ENCODE measurements at regions not wholly inside any gene's neighbourhood (a gene's known extent, or its start where the extent isn't known, plus 50 kb on each side); places are given as distances from the start of the nearest gene placed in this dataset.

- CTCF ChIA-PET = no interaction called here
- TF ChIP-seq CTCF (conservative IDR thresholded peaks at IDR 0.05; ENCODE audit: low read depth) = no peak
- DNase-seq (ENCODE audit: low spot score) = no peak
- POLR2A ChIA-PET (ENCODE audit: low non-redundant PET) = no interaction called here
- no peak overlapping the region for H3K27ac ChIP-seq
Observed at GRCh38 chr2:49861821-49862220, 707.5 kb upstream of the FSHR start.

- TF ChIP-seq CTCF (conservative IDR thresholded peaks at IDR 0.05; ENCODE audit: low read depth) = no peak
- no peak for DNase-seq (ENCODE audit: low spot score)
- ChIA-PET POLR2A (ENCODE audit: low non-redundant PET) (no interaction called here), CTCF (interaction anchor here (0.6 kb wide), 1 partner anchor 1954 kb away, joined by 3 read pairs; no protein-coding TSS in a partner anchor)
- H3K27ac ChIP-seq = no peak overlapping the region
Observed at GRCh38 chr2:49860834-49861233, 706.5 kb upstream of the FSHR start.

GRCh38 chr2:49860170-49860569 is 705.9 kb upstream of the FSHR start:
- H3K27ac ChIP-seq = no peak overlapping the region
- CTCF ChIA-PET = interaction anchor here (0.6 kb wide), 1 partner anchor 1953 kb away, joined by 3 read pairs; no protein-coding TSS in a partner anchor
- no peak for TF ChIP-seq CTCF (conservative IDR thresholded peaks at IDR 0.05; ENCODE audit: low read depth)
- POLR2A ChIA-PET (ENCODE audit: low non-redundant PET) = no interaction called here
- DNase-seq (ENCODE audit: low spot score) = no peak

GRCh38 chr2:49858657-49859056 is 704.3 kb upstream of the FSHR start:
- no peak for DNase-seq (ENCODE audit: low spot score)
- TF ChIP-seq CTCF (conservative IDR thresholded peaks at IDR 0.05; ENCODE audit: low read depth) = no peak
- ChIA-PET POLR2A (ENCODE audit: low non-redundant PET) (no interaction called here), CTCF (no interaction called here)
- no peak overlapping the region for H3K27ac ChIP-seq

- no peak for DNase-seq (ENCODE audit: low spot score)
- ChIA-PET CTCF (no interaction called here), POLR2A (ENCODE audit: low non-redundant PET) (no interaction called here)
- no peak overlapping the region for H3K27ac ChIP-seq
- TF ChIP-seq CTCF (conservative IDR thresholded peaks at IDR 0.05; ENCODE audit: low read depth) = no peak
Observed at GRCh38 chr2:49858113-49858490, 703.8 kb upstream of the FSHR start.

- ChIA-PET CTCF (no interaction called here), POLR2A (ENCODE audit: low non-redundant PET) (no interaction called here)
- DNase-seq (ENCODE audit: low spot score) = no peak
- no peak overlapping the region for H3K27ac ChIP-seq
- TF ChIP-seq CTCF (conservative IDR thresholded peaks at IDR 0.05; ENCODE audit: low read depth) = no peak
Observed at GRCh38 chr2:49857371-49858112, 703.2 kb upstream of the FSHR start.
